Epithelial cell of prostate (primary cell): ENCODE measurements at regions not wholly inside any gene's neighbourhood (a gene's known extent, or its start where the extent isn't known, plus 50 kb on each side); places are given as distances from the start of the nearest gene placed in this dataset.
"Not testable (repeated sequence)": the region's sequence is repeated elsewhere in the genome, so short reads cannot be mapped to it uniquely, and the experiment has no call there.

Experiments
- DNase-seq: peaks from one replicate; pipeline ENCODE4 v3.0.0-alpha.2; 2011; ENCODE audit warnings: low read depth, low spot score
- H3K27ac ChIP-seq: fragments of 450-650 bp; 2 replicates; pipeline ENCODE4 v1.5.1; 2017; ENCODE audit warnings: mild to moderate bottlenecking

DNA sequence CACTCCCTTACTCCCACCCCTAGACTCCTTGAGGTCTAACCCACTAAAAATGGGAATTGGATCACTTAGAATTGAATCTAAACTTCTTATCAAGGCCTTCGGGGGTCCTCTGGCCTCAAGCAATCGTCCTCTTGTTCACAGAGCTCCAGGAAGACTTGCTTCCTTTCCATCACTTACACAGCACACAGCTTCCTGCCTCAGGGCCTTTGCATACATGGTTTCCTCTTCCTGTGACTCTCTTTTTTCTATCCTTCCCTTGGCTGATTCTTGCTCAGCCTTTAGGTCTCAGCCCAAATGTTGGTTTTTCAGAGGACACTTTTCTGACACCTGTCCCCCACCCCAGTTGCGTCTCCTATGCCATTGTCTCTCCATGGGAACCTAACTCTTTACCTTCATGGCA lies 50.0 kb upstream of the ALDH1B1 start:
- no peak overlapping the region for H3K27ac ChIP-seq
- no peak for DNase-seq

DNA sequence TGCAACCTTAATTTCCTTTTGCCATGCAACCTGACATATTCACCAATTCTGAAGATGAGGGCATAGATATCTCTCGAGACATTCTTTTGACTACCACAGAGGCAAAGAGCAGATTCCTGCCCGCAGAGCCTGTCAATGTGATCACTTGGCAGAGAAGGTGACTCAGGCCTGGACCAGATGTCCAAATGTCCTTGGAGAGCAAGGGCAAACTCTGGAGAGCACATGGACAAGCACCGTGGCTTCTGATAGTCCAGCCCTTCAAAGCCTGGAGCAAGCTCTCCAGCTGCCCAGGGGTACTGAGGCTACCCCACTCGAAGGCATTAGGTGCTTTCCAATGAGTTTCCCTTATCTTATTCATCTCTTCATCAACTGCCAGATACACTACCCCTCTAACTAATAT lies 50.4 kb upstream of the ALDH1B1 start:
- DNase-seq: no peak
- no peak overlapping the region for H3K27ac ChIP-seq

DNA sequence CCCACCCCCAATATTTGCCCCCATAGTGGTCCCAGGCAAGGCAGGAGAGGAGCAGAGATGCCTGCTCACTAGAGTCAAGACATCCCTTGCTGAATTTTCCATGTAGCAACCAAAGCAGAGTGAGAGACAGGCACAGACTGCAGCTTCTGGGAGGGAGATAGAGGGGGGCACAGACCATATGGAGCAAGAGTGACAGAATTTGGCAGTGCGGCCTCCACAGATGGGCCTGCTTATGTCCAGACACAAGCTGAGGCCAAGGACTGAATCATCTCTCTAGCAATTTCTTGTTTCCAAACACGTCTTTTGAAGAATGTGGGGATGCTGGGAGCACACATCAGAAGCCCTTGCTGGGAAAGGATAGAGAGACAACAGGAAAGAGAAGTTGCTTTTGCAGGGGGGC lies 53.0 kb upstream of the ALDH1B1 start:
- no peak for DNase-seq
- no peak overlapping the region for H3K27ac ChIP-seq

DNA sequence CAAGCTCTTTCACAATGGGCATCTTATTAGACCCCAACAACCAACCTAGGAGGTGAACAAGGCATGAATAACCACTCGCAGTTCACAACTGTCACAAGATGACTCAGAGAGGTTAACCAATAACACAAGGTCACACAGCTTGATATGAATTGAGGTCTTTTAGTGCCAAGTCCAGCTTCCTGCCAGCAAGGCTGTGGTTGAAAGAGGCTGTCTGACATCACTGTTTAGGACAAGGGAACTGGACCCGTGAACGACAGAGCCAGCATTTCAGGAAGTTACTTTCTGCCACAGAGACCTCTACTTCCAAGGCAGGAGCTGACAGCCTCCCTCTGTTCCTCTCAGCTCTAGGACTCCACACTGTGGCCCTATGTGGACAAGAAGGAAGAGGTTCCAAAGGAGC lies 53.4 kb upstream of the ALDH1B1 start:
- no peak overlapping the region for H3K27ac ChIP-seq
- DNase-seq: no peak

- DNase-seq: no peak
- H3K27ac ChIP-seq: no peak overlapping the region
Measured at GRCh38 chr9:38338342-38339018, 54.0 kb upstream of the ALDH1B1 start.

DNA sequence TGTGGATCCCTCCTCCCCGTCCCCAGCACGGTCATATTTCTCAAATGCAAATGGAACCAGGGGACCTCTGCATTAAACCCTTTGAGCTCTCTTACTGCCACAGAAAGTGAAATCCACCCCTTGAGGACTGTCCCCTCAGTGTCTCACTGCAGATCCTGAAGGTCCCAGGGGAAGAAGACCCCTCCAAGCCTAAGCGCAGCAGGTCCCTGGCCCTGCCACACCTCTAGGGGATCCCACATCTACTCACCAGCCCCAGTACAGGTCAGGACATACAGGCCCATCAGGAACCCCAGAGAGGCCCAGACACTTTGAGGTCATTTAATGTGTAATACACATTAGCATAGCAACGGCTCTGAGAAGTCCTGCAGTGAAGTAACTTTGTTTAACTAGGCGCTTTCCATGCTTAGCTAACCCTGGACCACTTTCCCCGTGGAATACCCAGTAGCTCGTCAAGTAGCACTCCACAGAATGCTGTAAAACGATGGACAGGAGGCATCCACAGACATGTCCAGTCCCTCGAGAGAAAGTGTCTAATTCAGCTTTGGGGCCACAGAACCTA lies 54.7 kb upstream of the ALDH1B1 start:
- no peak for DNase-seq
- H3K27ac ChIP-seq: no peak overlapping the region

DNA sequence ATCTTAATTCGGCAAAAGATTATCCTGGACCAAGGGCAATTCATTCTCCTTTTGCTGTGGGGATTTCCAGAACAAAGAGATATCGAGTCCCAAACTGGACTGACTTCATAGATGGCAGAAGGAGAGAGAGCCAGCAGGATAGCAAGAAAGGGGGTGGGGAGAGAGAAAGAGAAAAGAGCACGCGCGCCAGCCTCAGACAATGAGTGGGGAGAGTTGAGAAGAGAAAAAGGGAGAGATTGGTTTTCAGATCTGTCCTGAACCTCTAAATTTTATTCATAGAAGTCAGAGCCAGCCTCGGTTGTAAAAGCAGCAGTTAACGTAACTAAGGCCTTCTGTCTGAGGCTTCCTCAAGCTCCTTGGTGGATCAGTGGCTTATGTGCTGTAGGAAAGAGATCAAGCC lies 55.3 kb upstream of the ALDH1B1 start:
- H3K27ac ChIP-seq: no peak overlapping the region
- DNase-seq: no peak

- DNase-seq: no peak
- no peak overlapping the region for H3K27ac ChIP-seq
Measured at GRCh38 chr9:38336341-38336740, 56.2 kb upstream of the ALDH1B1 start.

GRCh38 chr9:38335686-38336085 lies 56.8 kb upstream of the ALDH1B1 start:
- no peak overlapping the region for H3K27ac ChIP-seq
- DNase-seq: no peak

DNA sequence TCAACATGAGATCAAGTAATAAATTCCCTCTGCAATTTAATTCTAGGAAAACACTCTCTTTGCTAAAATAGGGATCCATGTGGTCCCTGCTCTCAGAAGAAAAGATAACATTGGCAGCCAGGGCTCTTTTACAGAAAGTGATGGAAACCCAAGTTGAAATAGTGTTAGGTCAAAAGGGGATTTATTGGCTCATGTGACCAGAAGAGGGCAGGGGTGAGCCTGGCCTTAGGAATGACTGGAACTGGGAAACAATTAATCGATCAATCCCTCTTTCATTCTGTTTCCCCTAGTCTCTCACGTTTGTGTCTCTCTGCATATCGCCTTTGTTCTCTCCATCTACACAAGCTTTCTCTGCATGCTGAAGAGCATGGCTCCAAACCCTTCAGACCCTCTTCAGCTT lies 58.3 kb upstream of the ALDH1B1 start:
- H3K27ac ChIP-seq: no peak overlapping the region
- DNase-seq: no peak

DNA sequence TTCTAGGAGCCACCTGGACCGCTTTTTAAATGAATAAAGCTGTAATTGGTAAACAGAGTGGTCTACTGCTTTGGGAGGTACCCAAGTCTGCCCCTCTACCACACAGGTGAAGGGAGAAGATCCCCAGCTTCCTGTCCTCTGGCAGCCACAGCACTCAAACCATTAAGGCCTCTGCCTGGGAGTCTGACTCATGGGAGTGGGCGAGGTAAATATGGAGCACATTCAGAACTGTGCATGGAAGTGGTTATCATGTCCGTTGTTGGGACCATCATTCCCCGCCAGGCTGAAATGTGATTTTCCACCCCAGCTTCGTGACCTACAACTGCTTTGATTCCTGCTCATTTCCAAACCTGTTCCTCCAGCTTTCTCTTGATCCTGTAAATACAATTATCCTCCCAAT lies 59.5 kb upstream of the ALDH1B1 start:
- H3K27ac ChIP-seq: no peak overlapping the region
- DNase-seq: no peak

- H3K27ac ChIP-seq: no peak overlapping the region
- DNase-seq: no peak
Measured at GRCh38 chr9:38332625-38333024, 59.9 kb upstream of the ALDH1B1 start.

DNA sequence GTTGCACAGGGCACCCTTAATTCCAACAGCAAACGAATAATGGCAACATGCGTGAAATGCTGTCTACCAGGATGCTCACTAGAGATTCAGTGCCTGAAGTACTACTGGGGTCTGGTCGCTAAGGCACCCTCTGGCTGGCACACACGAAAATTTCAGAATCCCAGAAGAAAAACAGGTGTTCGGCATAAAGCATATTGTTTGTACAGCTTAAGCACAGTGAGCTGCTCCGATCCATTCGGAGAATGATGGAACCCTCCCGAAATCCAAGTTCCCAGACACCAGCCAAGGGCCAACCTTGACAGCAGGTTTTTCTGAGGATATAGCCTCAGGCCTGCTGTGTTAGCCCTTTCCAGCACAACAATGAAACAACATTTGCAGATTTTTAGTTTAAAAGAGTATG lies 61.4 kb upstream of the ALDH1B1 start:
- no peak for DNase-seq
- no peak overlapping the region for H3K27ac ChIP-seq

DNA sequence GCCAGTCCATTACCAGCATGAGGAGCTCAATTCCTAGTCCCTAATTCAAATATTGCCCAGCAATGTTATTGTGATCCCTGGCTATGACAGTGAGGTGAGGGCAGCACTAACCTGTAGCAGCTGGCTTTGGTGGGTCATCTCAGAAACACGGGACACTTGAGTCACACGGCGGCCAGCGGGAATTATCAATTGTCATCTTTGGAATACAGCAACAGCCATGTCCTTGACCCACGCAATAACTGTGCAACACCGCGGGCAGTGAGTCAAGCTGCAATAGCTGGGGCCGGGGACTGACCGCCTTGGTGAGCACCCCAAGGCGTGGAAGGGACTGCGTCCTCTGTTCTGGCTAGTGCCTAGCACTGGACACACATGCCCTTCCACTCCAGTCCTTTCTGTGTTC lies 62.5 kb upstream of the ALDH1B1 start:
- DNase-seq: no peak
- H3K27ac ChIP-seq: no peak overlapping the region

GRCh38 chr9:38328765-38329164 lies 63.7 kb upstream of the ALDH1B1 start:
- no peak overlapping the region for H3K27ac ChIP-seq
- DNase-seq: no peak

DNA sequence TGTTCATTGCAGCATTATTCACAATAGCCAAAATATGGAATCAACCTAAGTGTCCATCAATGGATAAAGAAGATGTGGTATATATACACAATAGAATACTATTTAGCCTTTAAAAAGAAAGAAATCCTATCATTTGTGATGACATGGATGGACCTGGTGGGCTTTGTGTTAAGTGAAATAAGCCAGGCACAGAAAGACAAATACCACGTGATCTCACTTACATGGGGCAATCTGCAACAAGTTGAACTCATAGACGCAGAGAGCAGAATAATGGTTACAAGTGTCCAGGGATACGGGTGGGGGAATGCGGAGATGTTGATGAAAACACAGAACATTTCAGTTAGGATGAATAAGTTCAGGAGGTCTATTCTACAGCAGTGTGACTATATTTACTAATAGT lies 66.4 kb upstream of the ALDH1B1 start:
- DNase-seq: no peak
- no peak overlapping the region for H3K27ac ChIP-seq

DNA sequence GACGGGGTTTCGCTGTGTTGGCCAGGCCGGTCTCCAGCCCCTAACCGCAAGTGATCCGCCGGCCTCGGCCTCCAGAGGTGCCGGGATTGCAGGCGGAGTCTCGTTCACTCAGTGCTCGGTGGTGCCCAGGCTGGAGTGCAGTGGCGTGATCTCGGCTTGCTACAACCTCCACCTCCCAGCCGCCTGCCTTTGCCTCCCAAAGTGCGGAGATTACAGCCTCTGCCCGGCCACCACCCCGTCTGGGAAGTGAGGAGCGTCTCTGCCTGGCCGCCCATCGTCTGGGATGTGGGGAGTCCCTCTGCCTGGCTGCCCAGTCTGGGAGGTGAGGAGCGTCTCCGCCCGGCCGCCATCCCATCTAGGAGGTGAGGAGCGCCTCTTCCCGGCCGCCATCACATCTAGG lies 68.3 kb upstream of the ALDH1B1 start:
- not testable (repeated sequence) for DNase-seq, H3K27ac ChIP-seq

DNA sequence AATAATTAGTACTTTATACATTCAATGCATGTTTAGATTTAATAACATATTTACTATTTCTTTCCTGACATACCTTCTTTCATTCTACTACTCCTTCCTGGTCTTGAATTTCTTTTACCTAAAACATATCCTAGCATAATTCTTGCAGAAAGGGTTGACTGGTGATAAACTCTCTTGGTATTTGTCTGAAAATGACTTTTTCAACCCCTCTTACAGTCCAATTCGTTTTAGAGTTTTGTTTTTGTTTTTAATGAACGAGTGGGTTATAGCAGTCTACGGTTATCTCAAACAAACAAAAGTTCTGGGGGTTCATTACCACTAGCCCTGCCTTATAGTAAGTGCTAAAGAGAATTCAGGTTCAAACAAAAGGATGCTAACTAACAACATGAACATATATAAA lies 69.6 kb upstream of the ALDH1B1 start:
- H3K27ac ChIP-seq: no peak overlapping the region
- no peak for DNase-seq

DNA sequence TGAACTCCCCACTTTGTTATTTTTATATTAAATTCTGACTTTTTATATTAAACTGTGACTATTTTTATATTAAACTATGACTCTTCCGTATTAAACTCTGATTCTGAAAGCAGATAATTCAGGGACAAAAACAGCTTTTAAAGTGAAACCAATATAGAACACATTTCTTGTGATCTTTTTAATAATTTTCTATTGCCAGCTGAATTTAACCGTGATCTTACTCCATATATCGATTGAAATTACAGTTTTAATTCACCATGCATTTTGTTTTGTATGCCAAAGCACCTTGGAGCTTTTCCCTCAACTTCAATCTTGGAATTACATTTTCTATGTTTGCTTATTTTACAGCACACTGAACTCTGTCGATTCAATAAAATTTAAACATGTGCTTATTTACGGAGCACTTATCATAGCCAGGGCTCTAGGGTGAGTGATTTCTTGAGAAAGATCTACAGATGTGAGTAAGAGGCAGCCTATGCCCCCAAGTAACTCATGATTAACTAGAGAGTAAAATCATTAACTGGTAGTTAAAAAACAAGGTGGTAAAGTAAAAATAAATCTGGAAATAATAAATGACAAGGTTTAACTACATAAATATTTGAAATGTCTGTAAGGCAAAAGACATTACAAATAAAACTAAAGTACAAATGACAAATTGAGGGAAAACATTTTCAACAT lies 72.9 kb upstream of the ALDH1B1 start:
- no peak for DNase-seq
- no peak overlapping the region for H3K27ac ChIP-seq

DNA sequence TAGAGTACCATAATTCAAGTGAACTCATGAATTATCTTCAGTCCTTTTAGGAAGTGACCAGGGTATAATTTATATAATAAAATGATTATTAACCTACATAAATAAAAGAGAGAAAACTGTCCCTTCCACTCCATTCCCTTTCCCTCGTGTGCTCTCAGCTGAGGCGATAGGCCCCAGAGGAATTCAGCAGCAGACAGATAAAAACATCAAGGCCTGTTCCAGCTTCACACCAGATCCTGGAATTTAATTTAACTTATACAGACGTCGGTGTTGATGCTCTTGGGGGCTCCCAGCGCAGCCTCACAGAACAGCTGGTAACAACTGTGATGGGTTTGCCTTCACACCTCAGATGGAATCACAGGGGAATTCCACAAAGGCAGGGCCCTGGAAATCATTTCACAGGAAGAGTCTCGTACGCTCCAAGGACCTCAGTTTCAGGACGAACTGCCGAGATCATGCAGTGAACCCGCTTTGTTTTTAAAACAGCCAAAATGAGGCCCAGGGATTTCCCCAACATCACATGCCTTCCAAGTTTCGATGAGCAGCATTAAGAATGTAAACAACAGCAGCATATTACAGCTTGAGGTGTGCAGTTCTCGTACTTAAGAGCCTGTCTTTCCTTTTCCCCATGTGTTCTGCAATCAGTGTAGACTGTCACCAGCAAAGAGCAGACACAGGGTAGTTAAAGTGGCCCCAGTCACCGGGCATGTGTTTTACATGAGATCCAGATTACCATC lies 73.6 kb upstream of the ALDH1B1 start:
- peak; percentile 53 for DNase-seq
- H3K27ac ChIP-seq: no peak overlapping the region

DNA sequence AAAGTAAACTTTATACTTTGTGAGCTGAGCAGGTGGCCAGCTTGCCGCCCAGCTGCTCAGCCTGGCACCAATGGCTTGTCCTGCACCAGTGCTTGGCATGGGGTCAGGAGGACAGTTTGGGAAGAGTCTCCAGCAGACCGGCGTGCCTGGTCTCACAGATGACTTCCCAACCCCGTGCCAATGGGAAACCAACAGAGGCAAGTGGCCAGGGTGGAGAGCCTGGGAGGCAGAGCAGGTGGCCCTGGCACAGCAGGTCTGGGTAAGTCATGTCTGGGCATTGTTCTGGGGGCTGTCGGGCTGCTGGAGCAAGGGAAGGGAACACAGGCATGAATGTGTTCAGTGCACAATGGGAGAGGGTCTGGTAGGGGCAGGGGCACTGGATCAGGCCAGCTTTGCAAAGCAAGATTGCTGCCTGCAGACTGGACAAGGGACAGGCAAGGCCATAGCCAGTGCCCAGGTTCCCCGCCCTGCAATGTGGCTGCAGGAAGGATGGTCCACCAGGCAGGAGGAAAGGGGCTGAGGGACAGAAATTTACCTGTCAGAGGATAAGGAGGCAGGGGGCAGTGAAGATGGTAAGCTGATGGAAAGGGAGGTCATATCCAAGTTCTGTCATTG lies 76.2 kb upstream of the ALDH1B1 start:
- no peak overlapping the region for H3K27ac ChIP-seq
- no peak for DNase-seq
